NCI-H2171 (cell line): ENCODE measurements at regions not wholly inside any gene's neighbourhood (a gene's known extent, or its start where the extent isn't known, plus 50 kb on each side); places are given as distances from the start of the nearest gene placed in this dataset.

Experiments used
- DNase-seq: peaks from one replicate; lab custom pipeline; 2025; lab: John Stamatoyannopoulos, UW

DNA sequence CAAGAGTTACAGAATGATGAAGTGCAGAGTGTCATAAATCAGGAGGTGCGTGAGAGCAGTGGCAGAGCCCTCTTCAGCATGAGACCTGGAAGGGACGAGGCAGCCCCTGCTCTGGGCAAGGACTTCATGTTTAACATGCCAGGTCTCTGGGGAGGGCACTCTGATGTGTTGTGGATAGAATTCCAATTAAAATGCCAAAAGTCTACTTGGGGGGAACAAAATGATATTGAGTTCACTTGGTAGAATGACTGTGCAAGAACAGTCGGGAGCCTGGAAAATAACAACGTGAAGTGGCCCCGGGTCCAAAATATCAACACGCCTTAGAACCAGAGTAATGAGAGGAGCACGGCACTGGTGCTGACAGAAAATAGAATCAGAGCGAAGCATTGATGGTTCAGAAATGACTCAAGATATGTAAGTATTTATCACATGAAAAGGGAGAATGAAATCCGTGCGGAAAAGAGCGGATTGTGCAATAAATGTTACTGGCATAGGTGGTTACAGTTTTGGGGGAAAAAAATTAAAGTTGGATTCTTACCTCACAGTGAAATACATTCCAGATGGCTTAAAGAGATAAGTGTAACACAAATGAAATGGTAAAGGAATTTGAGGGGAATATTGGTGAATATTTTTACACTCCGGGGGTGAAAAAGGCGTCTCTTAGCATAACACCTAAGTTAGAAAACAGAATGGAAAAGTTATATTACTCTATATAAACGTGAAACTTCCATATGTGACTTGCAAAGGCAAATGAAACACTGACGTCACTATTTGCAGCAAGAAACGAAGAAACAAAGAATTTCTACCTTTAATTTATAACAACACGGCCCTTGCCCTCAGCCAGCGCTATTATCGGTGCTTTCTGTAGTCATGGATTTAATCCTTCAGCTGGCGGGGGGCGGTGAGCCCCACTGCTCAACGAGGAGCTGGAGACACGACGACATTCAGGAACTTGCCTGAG, 159.4 kb upstream of the TWIST2 start:
- no peak for DNase-seq

DNA sequence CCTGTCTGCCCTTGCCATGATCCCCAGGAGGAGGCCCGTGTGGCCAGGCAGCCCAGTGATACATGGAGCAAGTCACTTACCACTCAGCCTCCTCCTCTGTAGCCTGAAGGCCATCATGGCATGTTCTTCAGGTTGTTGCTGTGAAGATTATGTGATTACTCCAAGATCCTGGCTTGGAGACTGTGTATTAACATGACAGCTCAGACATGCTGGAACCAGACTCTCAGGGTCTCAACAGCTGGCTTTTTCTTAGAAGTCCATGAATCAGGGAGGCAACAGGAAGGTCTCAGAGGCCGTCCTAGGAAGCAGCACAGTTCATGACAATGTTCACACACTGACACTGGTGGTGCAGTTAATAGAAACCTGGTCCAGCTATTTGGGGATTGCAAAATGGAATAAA, 158.6 kb upstream of the TWIST2 start:
- DNase-seq: no peak

DNA sequence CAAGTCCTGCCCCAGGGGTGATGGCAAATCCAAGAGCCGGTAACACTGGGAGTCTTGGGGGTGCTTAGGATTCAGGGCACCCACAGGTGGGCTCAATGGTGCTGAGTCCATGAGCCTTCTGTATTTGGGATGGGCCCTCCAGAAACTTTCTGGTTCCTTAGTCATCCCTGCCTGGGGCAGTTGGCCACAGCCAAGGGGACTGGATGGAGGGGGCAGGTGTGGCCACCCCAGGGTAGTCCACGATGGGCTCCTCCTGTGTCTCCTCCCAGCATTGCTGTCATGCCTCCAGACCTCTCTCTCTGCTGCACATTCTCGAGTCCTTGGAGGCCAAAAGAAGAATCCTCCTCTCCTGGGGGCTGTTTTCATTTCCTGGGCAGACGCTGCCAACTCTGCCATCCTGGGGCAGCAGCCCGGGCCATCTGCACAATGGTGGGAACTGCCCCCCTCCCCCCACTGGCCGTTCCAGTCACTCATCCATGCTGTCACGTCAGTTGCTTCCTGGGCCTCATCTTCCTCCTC, 158.0 kb upstream of the TWIST2 start:
- no peak for DNase-seq

DNA sequence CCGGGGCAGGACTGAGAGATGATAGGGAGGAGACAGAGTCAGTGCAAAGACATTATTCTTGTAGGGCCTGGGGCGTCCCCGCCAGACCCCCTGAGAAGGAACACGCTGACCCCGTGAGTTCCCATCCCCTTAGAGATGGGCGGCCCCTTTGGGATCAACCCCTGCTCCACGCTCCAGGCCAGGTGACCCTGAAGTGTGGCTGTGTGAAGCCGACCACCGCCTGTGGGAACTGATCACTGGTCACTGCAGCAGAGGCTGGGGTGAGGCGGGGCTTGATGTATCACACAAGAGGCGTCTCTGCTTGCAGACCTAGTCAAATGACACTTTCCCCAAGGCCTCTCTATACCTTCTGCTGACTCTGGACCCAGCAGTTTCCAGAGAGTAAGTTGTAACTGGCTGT, 157.4 kb upstream of the TWIST2 start:
- no peak for DNase-seq

DNA sequence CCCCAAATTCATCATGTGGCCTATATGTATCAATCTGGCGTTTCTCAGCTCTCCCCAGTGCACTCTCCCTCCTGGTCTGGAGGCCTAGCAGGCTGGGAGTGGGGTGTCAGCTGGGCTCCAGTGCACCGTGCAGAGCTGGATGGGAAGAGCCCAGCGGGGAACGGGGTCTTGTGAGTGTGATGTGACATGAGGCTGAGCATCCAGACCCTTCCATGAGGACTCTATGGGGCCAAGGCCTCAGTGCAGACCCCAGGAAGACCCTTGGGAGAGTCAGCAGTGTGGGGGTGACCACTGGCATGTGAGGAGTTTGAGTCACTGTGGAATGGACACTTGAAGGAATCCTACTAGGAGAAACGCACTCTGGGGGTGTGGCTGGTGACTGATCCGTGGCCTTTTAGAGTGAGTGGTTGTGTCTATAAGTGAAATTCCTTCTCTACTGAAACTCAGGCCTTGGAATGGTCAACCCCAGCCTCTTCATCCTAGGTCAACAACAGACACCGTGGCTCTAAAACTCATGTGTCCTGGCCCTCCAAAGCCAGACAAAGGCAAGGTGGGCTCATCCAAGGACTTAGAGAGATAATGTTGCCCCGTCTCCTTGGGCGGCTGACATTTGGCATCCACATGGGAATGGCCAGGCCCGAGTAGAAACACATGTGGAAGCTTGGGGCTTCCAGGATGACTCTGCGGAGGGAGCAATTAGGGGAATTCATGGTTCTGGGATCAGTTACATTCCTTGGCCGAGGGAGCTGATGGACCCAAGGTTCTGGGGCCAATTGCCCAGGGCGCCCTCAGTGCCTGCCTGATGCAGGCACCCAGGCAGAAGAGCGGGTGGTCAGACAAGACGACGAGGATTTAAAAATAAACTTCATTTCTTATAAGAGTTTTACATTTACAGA, 156.0 kb upstream of the TWIST2 start:
- no peak for DNase-seq

DNA sequence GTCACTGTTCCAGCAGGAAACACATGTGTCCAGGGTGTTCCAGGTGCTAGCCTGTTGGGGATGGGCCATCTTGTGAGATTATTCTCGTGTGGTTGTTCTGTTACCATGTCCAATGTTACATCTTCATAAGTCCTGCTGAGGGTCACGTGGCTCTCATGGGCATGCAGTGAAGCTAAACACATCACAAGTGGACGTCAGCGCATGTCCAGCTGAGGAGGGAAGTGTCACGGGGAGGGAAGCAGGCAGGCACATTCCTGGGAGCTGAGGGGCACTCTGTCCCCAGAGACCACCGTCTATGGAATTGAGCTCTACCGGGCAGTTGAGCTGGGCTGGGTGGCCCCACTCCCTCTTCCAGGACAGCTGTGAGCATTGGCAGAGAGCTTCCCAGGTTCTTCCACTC, 155.3 kb upstream of the TWIST2 start:
- no peak for DNase-seq

DNA sequence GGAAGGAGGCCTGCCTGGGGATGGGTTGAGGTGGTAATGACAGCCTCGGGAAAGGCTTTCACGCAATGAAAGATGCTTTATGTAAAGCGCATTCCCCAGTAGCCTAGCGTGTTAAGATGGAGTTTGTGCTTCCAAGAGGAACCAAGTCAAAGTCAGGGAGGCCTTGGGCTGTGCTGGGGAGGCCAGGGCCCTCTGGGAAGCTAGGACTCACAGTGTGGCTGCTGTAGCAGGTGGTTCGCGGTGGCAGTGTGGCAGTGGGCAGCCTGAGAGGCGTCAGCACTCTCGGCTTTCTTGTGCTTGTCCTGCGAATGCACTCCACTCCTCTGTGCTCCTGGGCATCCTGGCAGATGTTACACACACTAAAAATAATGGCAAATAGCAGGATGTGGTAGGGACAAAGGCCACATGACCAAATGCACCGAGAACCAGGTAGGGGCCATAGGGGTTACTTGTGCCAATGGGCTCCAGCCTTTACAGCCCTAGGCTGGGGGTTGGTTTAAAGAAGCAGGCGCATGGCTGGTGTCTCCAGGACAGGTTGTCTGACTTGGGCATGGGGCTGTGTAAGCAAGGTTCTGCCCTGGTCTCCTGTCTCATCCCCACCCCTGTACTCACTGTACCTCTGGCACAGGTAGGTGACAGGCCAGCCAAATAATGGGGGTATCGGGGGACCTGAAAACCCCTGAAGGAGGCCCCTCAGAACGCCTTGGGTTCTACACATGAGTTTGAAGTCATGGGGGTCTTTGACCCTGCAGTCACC, 154.4 kb upstream of the TWIST2 start:
- no peak for DNase-seq

DNA sequence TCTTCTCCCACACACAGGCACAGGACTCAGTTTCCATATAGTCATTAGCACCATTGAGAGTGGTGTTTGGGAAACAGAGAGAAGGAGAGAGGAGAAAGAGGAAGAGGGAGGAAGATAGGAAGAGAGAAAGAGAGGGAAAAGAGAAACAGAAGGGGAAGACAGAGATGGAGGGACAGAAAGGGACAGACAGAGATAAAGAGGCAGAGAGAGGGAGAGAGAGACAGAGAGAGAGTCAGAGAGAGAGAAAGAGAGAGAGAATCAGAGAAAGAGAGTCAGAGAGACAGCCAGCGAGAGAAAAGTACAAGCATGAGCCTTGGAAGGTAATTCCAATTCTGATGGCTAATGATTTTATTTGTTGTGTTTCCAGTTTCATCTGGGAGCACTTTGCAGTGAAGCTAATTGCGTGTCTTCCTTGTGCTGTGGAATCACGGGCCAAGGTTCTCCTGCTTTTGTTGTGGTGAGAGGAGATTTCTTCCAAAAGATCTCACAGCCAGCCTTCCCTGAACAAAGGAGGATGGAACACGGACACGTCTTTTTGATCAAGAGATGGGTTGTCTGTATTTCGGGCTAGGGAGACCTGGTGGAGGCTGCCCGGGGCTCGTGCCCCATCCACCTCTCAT, 153.6 kb upstream of the TWIST2 start:
- DNase-seq: no peak

DNA sequence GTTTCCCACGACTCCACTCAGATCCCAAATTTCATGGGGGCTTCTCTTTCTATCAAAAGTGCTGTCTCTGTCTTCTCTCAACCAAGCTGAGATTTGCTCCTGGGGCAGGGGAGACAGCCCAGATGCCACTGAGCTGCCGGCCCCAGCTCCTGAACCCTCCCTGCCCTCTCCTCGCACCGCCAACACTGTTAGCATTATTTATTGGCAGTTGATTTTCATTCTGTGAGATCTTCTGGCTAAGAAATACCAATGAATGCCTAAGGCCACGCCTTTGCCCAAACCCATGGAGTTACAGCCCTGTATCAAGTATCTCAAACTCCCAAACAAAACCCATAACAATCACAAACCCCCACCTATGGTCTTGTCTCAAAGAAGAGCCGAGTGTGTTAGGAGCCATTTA, 153.0 kb upstream of the TWIST2 start:
- no peak for DNase-seq

DNA sequence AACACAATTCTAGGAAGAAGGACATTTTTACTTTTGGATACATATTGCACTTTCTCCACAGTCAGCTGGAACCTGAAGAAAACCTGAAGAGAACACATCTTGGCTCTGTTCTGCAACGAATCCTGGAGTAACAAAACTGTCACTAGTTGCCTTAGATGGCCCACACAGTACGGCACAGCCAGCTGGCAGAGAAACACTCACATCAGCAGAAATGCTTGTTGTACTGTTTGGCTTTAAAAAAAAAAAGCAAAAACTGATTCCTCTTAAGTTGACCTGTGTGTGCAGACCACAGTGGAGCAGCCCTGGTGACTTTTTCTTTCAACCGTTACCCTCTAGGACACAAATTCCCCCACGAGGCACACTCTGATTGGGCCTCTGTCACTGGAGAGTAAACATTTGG, 152.3 kb upstream of the TWIST2 start:
- DNase-seq: no peak

DNA sequence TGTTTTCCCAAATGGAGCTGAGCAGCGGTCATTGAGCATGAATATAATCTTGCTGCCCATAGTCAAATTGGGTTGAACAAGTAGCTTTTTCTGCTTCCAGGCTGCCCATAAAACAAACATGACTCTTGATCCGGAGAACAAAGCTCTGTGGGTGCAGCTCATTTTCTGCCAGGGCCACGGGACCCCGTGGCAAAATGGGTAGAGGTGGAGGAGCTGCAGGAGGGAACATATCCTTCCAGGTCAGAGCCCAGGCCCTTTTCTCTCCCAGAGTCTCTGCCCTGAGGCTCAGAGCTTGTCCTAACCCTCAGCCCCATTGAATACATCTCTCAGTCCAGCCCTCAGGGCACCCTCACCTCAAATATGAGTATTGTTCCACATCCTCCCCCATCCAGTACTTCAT, 151.6 kb upstream of the TWIST2 start:
- DNase-seq: no peak

DNA sequence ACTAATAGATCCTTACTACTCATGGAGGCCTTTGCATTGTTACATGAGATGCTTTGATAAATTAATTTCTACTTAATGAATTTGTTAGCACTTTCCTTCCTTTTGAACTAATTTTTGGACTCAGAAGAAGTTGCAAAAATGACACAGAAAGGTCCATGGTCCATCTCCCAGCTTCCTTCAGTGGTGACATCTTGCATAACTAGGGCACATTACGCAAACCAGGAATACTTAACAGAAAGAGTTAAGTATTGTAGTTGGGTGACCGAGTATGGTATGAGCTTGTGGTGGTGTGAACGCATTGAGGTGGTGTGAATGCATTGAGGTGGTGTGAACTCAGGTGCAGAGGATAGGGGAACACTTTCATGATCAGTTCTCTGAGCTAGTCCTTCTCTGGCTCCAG, 151.1 kb upstream of the TWIST2 start:
- no peak for DNase-seq

DNA sequence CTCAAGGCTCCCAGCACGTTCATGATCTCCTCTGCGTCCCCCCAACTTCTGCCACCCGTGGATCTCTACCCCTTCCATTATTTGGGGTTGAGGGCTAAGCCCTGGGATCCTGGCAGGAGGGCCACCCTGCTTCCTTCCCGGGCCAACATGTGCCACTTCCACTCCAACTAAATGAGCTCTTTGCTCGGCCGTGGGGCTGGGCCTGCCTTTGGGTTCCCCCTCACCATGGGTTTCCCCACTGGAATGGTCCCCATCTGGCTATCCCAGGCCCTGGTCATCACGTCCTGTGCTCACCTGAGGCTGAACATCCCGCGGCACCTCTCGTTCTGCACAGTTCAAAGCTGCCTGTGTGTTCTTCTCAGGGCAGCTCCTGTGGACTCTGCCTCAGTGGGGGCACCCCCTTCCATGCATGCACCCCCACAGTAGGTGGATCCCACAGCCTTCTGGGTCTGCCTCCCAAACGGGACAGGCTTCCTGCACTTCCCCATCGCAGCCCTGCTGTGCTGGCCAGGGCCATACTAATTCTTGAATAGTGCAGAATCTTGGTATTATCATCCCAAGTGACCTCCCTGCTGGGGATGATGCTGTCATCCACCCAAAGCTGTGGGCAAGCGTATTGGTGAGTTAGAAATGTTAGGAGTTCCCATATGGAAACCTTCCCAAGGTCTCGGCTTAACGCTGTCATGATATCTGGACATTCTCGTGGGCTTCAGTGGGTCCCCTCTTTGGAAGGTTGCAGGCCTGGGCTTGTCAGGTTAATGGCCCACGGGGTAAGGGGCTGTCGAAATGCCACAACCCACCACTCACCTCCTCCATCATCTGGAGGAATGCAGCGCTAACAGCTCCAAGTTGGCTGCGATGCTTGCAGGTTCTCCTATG, 150.5 kb upstream of the TWIST2 start:
- DNase-seq: no peak

DNA sequence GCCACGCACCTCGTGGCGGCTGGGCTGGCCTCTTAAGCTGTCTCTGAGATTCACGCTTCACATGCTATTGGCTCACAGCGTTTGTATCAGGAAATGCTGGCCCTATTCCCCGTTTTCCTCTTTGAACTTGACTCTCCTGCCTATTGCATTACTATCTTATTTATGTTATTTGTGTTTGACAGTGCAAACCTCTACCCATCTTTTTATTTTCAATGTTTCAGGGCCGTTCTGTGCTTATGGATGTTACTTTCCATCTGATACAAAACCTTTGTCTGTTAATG, 149.9 kb upstream of the TWIST2 start:
- no peak for DNase-seq

DNA sequence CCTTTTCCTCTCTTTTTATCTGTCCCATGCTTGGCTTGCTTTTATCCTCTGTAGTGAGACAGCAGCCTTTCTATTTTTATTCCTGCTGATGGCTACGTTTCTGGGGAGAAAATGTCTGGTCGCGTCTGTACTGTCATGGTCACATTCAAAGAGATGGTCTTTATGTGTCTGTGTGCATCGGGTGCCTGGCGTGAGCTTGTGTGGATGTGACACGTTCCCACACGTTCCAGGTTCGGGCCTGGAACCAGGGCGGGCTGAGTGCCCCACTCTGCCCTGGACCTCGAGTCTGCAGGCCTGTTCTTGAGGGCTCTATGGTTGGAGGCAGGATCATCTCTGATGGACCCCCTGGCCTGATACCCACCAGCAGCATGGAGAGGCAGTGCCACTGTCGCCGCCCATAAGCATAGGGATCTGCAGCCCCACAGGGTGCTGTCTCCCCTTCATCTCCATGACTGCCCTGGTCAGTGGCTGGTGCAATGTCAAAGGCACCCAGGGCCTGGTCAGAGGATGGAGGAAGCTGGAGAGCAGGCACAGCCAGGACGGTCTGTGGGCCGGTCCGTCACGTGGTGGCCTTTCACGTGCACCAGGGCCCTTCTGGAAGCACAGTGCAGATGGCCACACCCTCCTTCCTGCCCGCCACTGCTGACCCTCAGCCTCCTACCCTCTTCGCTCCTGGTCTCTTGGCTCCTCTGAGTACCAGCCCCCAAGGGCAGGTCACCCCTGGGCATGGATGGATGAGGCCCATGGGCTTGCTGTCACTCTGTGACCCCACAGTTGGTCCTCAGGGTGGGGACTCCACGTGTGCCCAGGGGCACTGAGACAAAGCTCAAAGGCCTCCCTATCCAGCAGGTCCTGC, 149.2 kb upstream of the TWIST2 start:
- no peak for DNase-seq

DNA sequence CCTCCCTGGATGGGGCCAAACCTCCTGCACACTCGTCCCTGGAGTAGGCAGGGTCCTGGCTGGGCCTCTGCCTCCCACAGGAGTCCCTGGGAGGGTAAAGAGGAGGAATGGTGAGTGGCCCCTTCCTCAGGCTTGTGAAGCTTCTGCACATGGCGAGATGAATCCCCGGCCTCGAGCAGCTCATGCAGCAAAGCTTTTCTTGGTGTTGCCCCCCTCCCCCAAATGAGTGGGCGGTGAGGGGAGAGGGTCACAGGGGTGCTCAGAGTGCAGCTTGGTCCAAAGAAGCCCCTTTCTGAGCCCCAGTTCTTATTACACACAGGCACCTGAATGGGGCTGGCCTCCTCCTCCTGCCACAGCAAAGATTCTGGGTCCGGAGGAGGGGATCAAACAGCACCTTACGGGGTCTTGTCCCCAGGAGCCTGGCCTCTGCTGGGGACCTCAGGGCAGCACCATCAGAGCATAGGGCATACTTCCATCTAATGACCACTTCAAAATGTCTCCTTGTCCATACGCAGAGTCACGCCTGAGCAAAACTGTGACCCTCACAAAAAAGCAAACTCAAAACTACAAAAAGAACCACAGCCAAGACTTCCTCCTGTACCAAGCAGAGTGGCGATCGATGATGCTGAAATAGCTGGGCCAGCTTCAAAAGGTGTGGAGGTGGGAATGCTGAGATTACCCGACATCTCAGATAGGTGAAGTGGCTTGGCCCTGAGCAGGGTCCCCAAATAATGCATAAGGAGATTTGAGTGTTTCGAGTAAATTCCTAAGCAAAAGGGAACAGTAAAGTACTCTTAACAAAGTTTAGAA, 148.4 kb upstream of the TWIST2 start:
- DNase-seq: no peak

DNA sequence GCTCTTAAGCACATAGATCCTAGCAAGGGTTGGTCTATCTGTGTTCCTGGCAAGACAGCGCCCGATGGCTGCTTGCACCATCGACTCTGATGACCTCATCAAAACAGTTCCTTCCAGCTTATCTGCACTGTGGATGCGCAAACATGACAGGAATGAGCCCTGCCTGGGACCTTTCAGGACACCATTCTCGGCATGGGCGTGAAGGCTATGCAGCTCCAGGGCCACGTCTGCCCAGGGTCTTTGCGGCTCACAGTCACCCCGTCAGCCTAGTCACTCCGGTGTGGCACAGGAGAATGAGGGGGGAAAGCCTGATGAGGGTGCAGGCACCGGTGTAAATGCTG, 147.8 kb upstream of the TWIST2 start:
- no peak for DNase-seq

DNA sequence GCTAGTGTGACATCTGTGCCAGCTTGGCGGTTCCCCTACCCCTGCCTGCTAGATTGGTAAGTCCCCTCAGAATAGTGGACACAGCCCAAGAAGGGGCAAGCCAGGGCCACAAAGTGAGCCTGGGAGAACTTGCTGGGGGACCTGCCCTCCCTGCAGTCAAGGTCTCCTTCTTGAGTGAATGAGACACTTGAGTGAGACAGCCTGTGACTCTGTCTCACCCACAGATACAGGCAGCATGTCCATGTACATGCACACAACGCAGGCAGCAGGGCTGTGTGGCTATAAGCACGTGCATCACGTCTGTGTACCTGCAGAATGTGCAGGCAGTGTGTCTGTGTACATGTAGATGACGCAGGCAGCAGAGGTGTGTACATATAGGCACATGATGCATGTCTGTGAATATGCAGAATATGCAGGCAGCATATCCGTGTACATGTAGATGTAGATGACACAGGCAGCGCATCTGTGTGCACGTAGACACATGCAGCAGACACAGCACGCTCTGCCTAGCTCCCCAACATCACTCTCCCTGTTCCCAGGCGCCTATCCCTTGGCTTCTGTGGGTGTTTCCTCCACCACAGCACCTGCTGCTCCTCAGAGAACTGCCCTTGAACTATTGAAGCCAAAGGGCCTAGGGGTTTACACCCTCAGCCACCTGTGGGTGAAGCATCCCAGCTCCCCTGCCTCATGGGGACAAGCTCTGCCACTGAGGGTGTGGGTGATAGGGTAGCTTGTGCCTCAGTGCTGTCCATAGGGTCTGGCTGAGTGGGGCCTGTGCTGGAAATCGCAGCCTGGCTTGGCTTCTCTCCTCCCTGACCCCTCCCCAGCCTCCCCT, 147.2 kb upstream of the TWIST2 start:
- DNase-seq: no peak
